SK-N-SH treated with all-trans-retinoic acid at 6 μM for 48 hours (cell line): ENCODE measurements at regions not wholly inside any gene's neighbourhood (a gene's known extent, or its start where the extent isn't known, plus 50 kb on each side); places are given as distances from the start of the nearest gene placed in this dataset.

Experiments used
- ATAC-seq: fragments of 200-7000 bp; cut with Tn5 transposase; 3 replicates; pipeline ENCODE4 v1.9.1; 2020; ENCODE audit warnings: mild to moderate bottlenecking, moderate library complexity
- ARNTL ChIP-seq: fragments of 450-650 bp; formaldehyde crosslinking; IDR thresholded peaks from 2 replicates; pipeline ENCODE4 v1.5.0; 2020; ENCODE audit warnings: low read depth, mild to moderate bottlenecking, moderate library complexity, borderline replicate concordance
- BACH2 ChIP-seq: fragments of 250-450 bp; sonication (Bioruptor Pico); IDR thresholded peaks from 2 replicates; pipeline ENCODE4 v1.9.0; 2021; ENCODE audit warnings: mild to moderate bottlenecking, borderline replicate concordance
- CSDC2 ChIP-seq: fragments of 250-450 bp; sonication (Bioruptor Pico); IDR thresholded peaks from 2 replicates; pipeline ENCODE4 v1.5.0; 2020; ENCODE audit warnings: mild to moderate bottlenecking, moderate library complexity
- CSRNP3 ChIP-seq: fragments of 250-450 bp; sonication (Bioruptor Pico); IDR thresholded peaks from 2 replicates; pipeline ENCODE4 v1.5.1; 2021; ENCODE audit warnings: mild to moderate bottlenecking, moderate library complexity
- ESRRG ChIP-seq: fragments of 250-450 bp; sonication (Bioruptor Pico); IDR thresholded peaks from 2 replicates; pipeline ENCODE4 v1.6.1; 2021; ENCODE audit warnings: mild to moderate bottlenecking
- ISL1 ChIP-seq: fragments of 250-450 bp; sonication (Bioruptor Pico); IDR thresholded peaks from 2 replicates; pipeline ENCODE4 v2.1.2; 2022; ENCODE audit warnings: mild to moderate bottlenecking, moderate library complexity
- OSR1 ChIP-seq: fragments of 250-450 bp; sonication (Bioruptor Pico); IDR thresholded peaks from 2 replicates; pipeline ENCODE4 v1.8.0; 2022; ENCODE audit warnings: moderate library complexity, mild to moderate bottlenecking, inconsistent platforms
- PATZ1 ChIP-seq: fragments of 250-450 bp; sonication (Bioruptor Pico); IDR thresholded peaks from 2 replicates; pipeline ENCODE4 v1.8.0; 2020; ENCODE audit warnings: mild to moderate bottlenecking, moderate library complexity, borderline replicate concordance
- POU6F1 ChIP-seq: fragments of 250-450 bp; sonication (Bioruptor Pico); IDR thresholded peaks from 2 replicates; pipeline ENCODE4 v1.8.0; 2021; ENCODE audit warnings: low read depth, mild to moderate bottlenecking, moderate library complexity, borderline replicate concordance
- PPARA ChIP-seq: fragments of 250-450 bp; sonication (Bioruptor Pico); IDR thresholded peaks from 2 replicates; pipeline ENCODE4 v1.5.0; 2020; ENCODE audit warnings: mild to moderate bottlenecking, borderline replicate concordance
- RARB ChIP-seq: fragments of 250-450 bp; sonication (Bioruptor Pico); IDR thresholded peaks from 2 replicates; pipeline ENCODE4 v1.8.0; 2021; ENCODE audit warnings: mild to moderate bottlenecking, moderate library complexity
- SNAI2 ChIP-seq: fragments of 250-450 bp; sonication (Bioruptor Pico); IDR thresholded peaks from 2 replicates; pipeline ENCODE4 v1.5.0; 2020; ENCODE audit warnings: mild to moderate bottlenecking, moderate library complexity
- TCF4 ChIP-seq: fragments of 250-450 bp; sonication (Bioruptor Pico); IDR thresholded peaks from 2 replicates; pipeline ENCODE4 v1.8.0; 2021; ENCODE audit warnings: mild to moderate bottlenecking, moderate library complexity, borderline replicate concordance
- TOX ChIP-seq: fragments of 250-450 bp; sonication (Bioruptor Pico); IDR thresholded peaks from 2 replicates; pipeline ENCODE4 v1.8.0; 2021; ENCODE audit warnings: mild to moderate bottlenecking, moderate library complexity, borderline replicate concordance
- TSHZ2 ChIP-seq: fragments of 250-450 bp; sonication (Bioruptor Pico); IDR thresholded peaks from 2 replicates; pipeline ENCODE4 v1.5.0; 2020; ENCODE audit warnings: mild to moderate bottlenecking, moderate library complexity
- ZC3H10 ChIP-seq: fragments of 250-450 bp; sonication (Bioruptor Pico); IDR thresholded peaks from 2 replicates; pipeline ENCODE4 v1.5.1; 2021; ENCODE audit warnings: mild to moderate bottlenecking, moderate library complexity
- ZFP3 ChIP-seq: fragments of 250-450 bp; sonication (Bioruptor Pico); IDR thresholded peaks from 2 replicates; pipeline ENCODE4 v1.5.0; 2020; ENCODE audit warnings: mild to moderate bottlenecking, moderate library complexity
- ZFP30 ChIP-seq: fragments of 450-650 bp; formaldehyde crosslinking; IDR thresholded peaks from 2 replicates; pipeline ENCODE4 v1.5.0; 2022; ENCODE audit warnings: mild to moderate bottlenecking, moderate library complexity
- ZNF565 ChIP-seq: fragments of 450-650 bp; formaldehyde crosslinking; conservative IDR thresholded peaks from 2 replicates; pipeline ENCODE4 v1.5.0; 2020; ENCODE audit warnings: low read depth, mild to moderate bottlenecking, moderate library complexity
- ZNF70 ChIP-seq: fragments of 450-650 bp; formaldehyde crosslinking; IDR thresholded peaks from 2 replicates; pipeline ENCODE4 v1.5.0; 2020; ENCODE audit warnings: mild to moderate bottlenecking, moderate library complexity
- ZNF8 ChIP-seq: fragments of 450-650 bp; formaldehyde crosslinking; IDR thresholded peaks from 2 replicates; pipeline ENCODE4 v1.5.0; 2020; ENCODE audit warnings: mild to moderate bottlenecking, moderate library complexity

GRCh38 chr2:122021941-122022340 is 266.5 kb downstream of the TSN start:
- ATAC-seq: no peak

GRCh38 chr2:122022531-122022930 is 267.1 kb downstream of the TSN start:
- TF ChIP-seq OSR1 (CRISPR knock-in tag) (no peak), CSDC2 (CRISPR knock-in tag) (no peak), ZFP30 (no peak), TSHZ2 (CRISPR knock-in tag) (no peak), PPARA (CRISPR knock-in tag) (no peak), ARNTL (CRISPR knock-in tag) (no peak), ISL1 (CRISPR knock-in tag) (no peak), ZC3H10 (CRISPR knock-in tag) (no peak), SNAI2 (CRISPR knock-in tag) (no peak), TCF4 (no peak), ESRRG (no peak), ZNF8 (no peak), CSRNP3 (CRISPR knock-in tag) (no peak), POU6F1 (CRISPR knock-in tag) (no peak), ZFP3 (CRISPR knock-in tag) (no peak)
- ATAC-seq: no peak

More at GRCh38 chr2:122021941-122022340, 266.5 kb downstream of the TSN start:
- no peak for TF ChIP-seq BACH2 (CRISPR knock-in tag)
- no peak for TF ChIP-seq ZC3H10 (CRISPR knock-in tag)
- no peak for TF ChIP-seq ISL1 (CRISPR knock-in tag)
- no peak for TF ChIP-seq ZFP3 (CRISPR knock-in tag)
- no peak for TF ChIP-seq ZNF70
- no peak for TF ChIP-seq CSRNP3 (CRISPR knock-in tag)
- TF ChIP-seq TOX (CRISPR knock-in tag): no peak
- TF ChIP-seq PATZ1 (CRISPR knock-in tag): no peak
- TF ChIP-seq RARB (CRISPR knock-in tag): no peak
- TF ChIP-seq ZNF565 (CRISPR knock-in tag): no peak
- TF ChIP-seq, all 23 proteins: peak for 0

- TF ChIP-seq POU6F1 (CRISPR knock-in tag) (no peak), PATZ1 (CRISPR knock-in tag) (no peak), BACH2 (CRISPR knock-in tag) (no peak), SNAI2 (CRISPR knock-in tag) (no peak), PPARA (CRISPR knock-in tag) (no peak), ZFP3 (CRISPR knock-in tag) (no peak), CSRNP3 (CRISPR knock-in tag) (no peak), TCF4 (no peak), ZC3H10 (CRISPR knock-in tag) (no peak), TOX (CRISPR knock-in tag) (no peak)
- ATAC-seq: no peak
Observed at GRCh38 chr2:122023059-122023864, 267.8 kb downstream of the TSN start.
